ENCODE measurements at regions not wholly inside any gene's neighbourhood (a gene's known extent, or its start where the extent isn't known, plus 50 kb on each side); places are given as distances from the start of the nearest gene placed in this dataset.

- no peak overlapping the region for H3K4me2 ChIP-seq (ENCODE audit: insufficient read depth, insufficient read length, low read length)
- H3K27me3 ChIP-seq (ENCODE audit: insufficient read depth, low read length), result no peaks in the 10 kb centered on the region
- H2AK5ac ChIP-seq (ENCODE audit: insufficient read length, low read length), result no peak overlapping the region
- H3K79me1 ChIP-seq (ENCODE audit: insufficient read depth, low read depth, low read length, poor library complexity, severe bottlenecking), result no peaks in the 10 kb centered on the region
- no peak overlapping the region for H2BK120ac ChIP-seq (ENCODE audit: low read depth, low read length, poor library complexity, severe bottlenecking)
- peaks cover 0 to 1% (median 0%) of the 10 kb centered on the region in 3 experiments; a peak in 2 of 7 replicates for H3K36me3 Mint-ChIP-seq (ENCODE audit: insufficient read depth in 1 of 3, low read depth in 3 of 3)
- H2AFZ ChIP-seq (ENCODE audit: low read length), result no peak overlapping the region
- H3K27me3 Mint-ChIP-seq (ENCODE audit: low read depth), result peaks cover 1% of the 10 kb centered on the region
- H4K91ac ChIP-seq (ENCODE audit: insufficient read length, low read depth, low read length), result no peak overlapping the region
- H3T11ph ChIP-seq (ENCODE audit: low read length), result no peak overlapping the region
- no peak overlapping the region for H3K14ac ChIP-seq (ENCODE audit: insufficient read depth, low read length)
- H3K4me3 Mint-ChIP-seq, result no peak overlapping the region; a peak in 1 of 5 replicates
- peaks cover 5% of the 10 kb centered on the region for H4K20me1 ChIP-seq (ENCODE audit: control insufficient read depth, insufficient read depth, insufficient read length)
- no peak overlapping the region for H3K18ac ChIP-seq (ENCODE audit: insufficient read length, low read depth, low read length)
- H3K56ac ChIP-seq (ENCODE audit: insufficient read length, low read depth, low read length), result no peak overlapping the region
- H3K79me2 ChIP-seq (ENCODE audit: insufficient read depth, low read length), result no peaks in the 10 kb centered on the region
- no peak overlapping the region for H3K27ac Mint-ChIP-seq
- H2BK5ac ChIP-seq (ENCODE audit: insufficient read length, low read length), result no peak overlapping the region
- H3K9me3 ChIP-seq (ENCODE audit: control insufficient read depth, low read depth, low read length), result no peaks in the 10 kb centered on the region
- H3K9me3 Mint-ChIP-seq, result no peaks in the 10 kb centered on the region; a peak in 1 of 5 replicates
- no peaks in the 10 kb centered on the region for H3K23me2 ChIP-seq (ENCODE audit: insufficient read length, low read depth, low read length, poor library complexity, severe bottlenecking)
- no peak overlapping the region for H3K27ac ChIP-seq (ENCODE audit: insufficient read length, low read depth, low read length)
- no peak overlapping the region for H3K23ac ChIP-seq (ENCODE audit: insufficient read length, low read depth, low read length)
- no peak overlapping the region for H4K5ac ChIP-seq (ENCODE audit: insufficient read length, low read depth, low read length)
- no peak overlapping the region for H3K9ac ChIP-seq (ENCODE audit: extremely low read depth, insufficient read length, low read length)
- no peak for TF ChIP-seq CTCF (conservative IDR thresholded peaks at IDR 0.05)
- no peak for DNase-seq
- peaks cover 41 to 63% of the 10 kb centered on the region in 2 experiments for H3K4me1 Mint-ChIP-seq
- no CpG with 5 or more reads among the region's 18 CpGs for WGBS (ENCODE audit: extremely low coverage, insufficient read length, low lambda C conversion rate)
- no peak overlapping the region for H4K8ac ChIP-seq (replicated peaks; ENCODE audit: insufficient read length, low read depth, low read length)
- H2BK12ac ChIP-seq (ENCODE audit: insufficient read length, low read depth, low read length), result no peak overlapping the region
- no peak overlapping the region for H2BK15ac ChIP-seq (ENCODE audit: low read depth, low read length)
- H2BK20ac ChIP-seq (ENCODE audit: low read depth, low read length, poor library complexity, severe bottlenecking), result no peak overlapping the region
- H3K4ac ChIP-seq (ENCODE audit: low read depth, low read length), result no peak overlapping the region
- 0 out of 2 replicates have a peak, but pooled peaks cover 2% of the 10 kb centered on the region for H3K4me1 ChIP-seq (ENCODE audit: insufficient read depth, low read length)
These were observed 423.1 kb downstream of the SHANK2 start for GRCh38 chr11:70829134-70829885.
